Thyroid gland (tissue), 4 donors: ENCODE measurements at regions not wholly inside any gene's neighbourhood (a gene's known extent, or its start where the extent isn't known, plus 50 kb on each side); places are given as distances from the start of the nearest gene placed in this dataset.

Experiments
- POLR2A ChIP-seq, 2 donors: fragments of 450-650 bp; IDR thresholded peaks; one replicate each; pipeline ENCODE4 v1.6.1; 2017; ENCODE audit warnings: antibody characterized with exemption in 2 of 2, mild to moderate bottlenecking in 2 of 2, moderate library complexity in 1 of 2
- TF ChIP-seq, protein P1 (sequence below), 6 experiments: fragments of 200-600 bp in 3 of 6; fragments of 450-650 bp in 3 of 6; sonication (generic) in 3 of 6; IDR thresholded peaks; one replicate each; pipeline ENCODE4 v1.5.1; 2016 to 2019; ENCODE audit warnings: antibody characterized with exemption in 6 of 6, mild to moderate bottlenecking in 2 of 6, inconsistent platforms in 1 of 6, moderate library complexity in 1 of 6

GRCh38 chr10:106023329-106023728 is 1141.2 kb downstream of the SORCS1 start:
- TF ChIP-seq, protein P1, sequence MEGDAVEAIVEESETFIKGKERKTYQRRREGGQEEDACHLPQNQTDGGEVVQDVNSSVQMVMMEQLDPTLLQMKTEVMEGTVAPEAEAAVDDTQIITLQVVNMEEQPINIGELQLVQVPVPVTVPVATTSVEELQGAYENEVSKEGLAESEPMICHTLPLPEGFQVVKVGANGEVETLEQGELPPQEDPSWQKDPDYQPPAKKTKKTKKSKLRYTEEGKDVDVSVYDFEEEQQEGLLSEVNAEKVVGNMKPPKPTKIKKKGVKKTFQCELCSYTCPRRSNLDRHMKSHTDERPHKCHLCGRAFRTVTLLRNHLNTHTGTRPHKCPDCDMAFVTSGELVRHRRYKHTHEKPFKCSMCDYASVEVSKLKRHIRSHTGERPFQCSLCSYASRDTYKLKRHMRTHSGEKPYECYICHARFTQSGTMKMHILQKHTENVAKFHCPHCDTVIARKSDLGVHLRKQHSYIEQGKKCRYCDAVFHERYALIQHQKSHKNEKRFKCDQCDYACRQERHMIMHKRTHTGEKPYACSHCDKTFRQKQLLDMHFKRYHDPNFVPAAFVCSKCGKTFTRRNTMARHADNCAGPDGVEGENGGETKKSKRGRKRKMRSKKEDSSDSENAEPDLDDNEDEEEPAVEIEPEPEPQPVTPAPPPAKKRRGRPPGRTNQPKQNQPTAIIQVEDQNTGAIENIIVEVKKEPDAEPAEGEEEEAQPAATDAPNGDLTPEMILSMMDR (IDR thresholded peaks at IDR 0.05), result no peak
- no peak for TF ChIP-seq POLR2A (IDR thresholded peaks at IDR 0.05)
